Thyroid gland (tissue), 4 donors: ENCODE measurements at regions not wholly inside any gene's neighbourhood (a gene's known extent, or its start where the extent isn't known, plus 50 kb on each side); places are given as distances from the start of the nearest gene placed in this dataset.

Experiments used
- DNase-seq, 2 donors: peaks; one replicate each; pipeline ENCODE4 v3.0.0-alpha.2; 2019
- H3K27ac ChIP-seq, 3 donors: fragments of 200-600 bp; sonication (generic); 1 replicate in 2 of 3; 2 replicates in 1 of 3; pipeline ENCODE4 v1.5.1; 2016 to 2019; ENCODE audit warnings: mild to moderate bottlenecking in 1 of 3, moderate library complexity in 1 of 3
- H3K27me3 ChIP-seq: fragments of 200-600 bp; sonication (generic); one replicate; pipeline ENCODE4 v1.5.1; 2019
- H3K36me3 ChIP-seq, 2 donors: fragments of 200-600 bp; sonication (generic); one replicate each; pipeline ENCODE4 v1.5.1; 2016 to 2019
- H3K4me1 ChIP-seq, 2 donors: fragments of 200-600 bp; sonication (generic); one replicate each; pipeline ENCODE4 v1.5.1; 2017 to 2019
- H3K4me3 ChIP-seq, 3 donors: fragments of 200-600 bp; sonication (generic); replicated peaks in 1 of 3; 1 replicate in 2 of 3; 2 replicates in 1 of 3; pipeline ENCODE4 v1.5.1; 2016; ENCODE audit warnings: mild to moderate bottlenecking in 1 of 3
- H3K9me3 ChIP-seq: fragments of 200-600 bp; sonication (generic); one replicate; pipeline ENCODE4 v1.5.1; 2017
- POLR2A ChIP-seq, 2 donors: fragments of 450-650 bp; IDR thresholded peaks; one replicate each; pipeline ENCODE4 v1.6.1; 2017; ENCODE audit warnings: antibody characterized with exemption in 2 of 2, mild to moderate bottlenecking in 2 of 2, moderate library complexity in 1 of 2
- WGBS, 2 donors: methylation state at CpG; one replicate each; pipeline ENCODE4 v1.1.5; 2017; 5-methylcytosine and 5-hydroxymethylcytosine counted together
- intact Hi-C: fragments of 100-400 bp; cut with DNase I; formaldehyde crosslinking; loops from one replicate; pipeline ENCODE4 v1.15.1; 2023
- TF ChIP-seq, protein P1 (sequence below), 6 experiments: fragments of 200-600 bp in 3 of 6; fragments of 450-650 bp in 3 of 6; sonication (generic) in 3 of 6; IDR thresholded peaks; one replicate each; pipeline ENCODE4 v1.5.1; 2016 to 2019; ENCODE audit warnings: antibody characterized with exemption in 6 of 6, mild to moderate bottlenecking in 2 of 6, inconsistent platforms in 1 of 6, moderate library complexity in 1 of 6

DNA sequence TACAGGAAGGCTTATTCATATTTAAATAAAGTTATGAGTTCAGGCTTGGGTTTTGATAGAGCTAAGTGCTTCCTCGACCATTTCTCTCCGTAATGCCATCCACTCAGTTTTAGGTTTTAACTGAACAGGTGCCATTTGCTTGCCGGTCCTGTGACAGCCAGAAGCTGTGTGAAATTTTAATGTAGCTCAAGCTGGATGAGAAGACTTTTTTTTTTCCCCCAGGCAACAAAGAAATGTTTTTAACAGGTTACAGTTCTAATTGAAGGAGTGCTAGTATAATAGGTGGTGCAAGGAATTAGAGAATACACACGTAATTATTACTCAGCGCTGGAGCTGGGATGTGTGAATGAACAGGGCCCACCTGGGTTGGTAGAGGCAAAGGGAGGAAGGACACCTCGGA is 502.3 kb downstream of the AACS start:
- intact Hi-C loops: no loop called here
- Histone ChIP-seq H3K4me1 (no peaks in the 10 kb centered on the region), H3K9me3 (no peaks in the 10 kb centered on the region), H3K4me3 (no peak overlapping the region), H3K27ac (no peak overlapping the region), H3K36me3 (no peaks in the 10 kb centered on the region), H3K27me3 (no peaks in the 10 kb centered on the region)
- no peak for DNase-seq
- WGBS, 2 donors: 82 to 87% methylated on average over 6 of the region's 6 CpGs
- TF ChIP-seq, protein P1, sequence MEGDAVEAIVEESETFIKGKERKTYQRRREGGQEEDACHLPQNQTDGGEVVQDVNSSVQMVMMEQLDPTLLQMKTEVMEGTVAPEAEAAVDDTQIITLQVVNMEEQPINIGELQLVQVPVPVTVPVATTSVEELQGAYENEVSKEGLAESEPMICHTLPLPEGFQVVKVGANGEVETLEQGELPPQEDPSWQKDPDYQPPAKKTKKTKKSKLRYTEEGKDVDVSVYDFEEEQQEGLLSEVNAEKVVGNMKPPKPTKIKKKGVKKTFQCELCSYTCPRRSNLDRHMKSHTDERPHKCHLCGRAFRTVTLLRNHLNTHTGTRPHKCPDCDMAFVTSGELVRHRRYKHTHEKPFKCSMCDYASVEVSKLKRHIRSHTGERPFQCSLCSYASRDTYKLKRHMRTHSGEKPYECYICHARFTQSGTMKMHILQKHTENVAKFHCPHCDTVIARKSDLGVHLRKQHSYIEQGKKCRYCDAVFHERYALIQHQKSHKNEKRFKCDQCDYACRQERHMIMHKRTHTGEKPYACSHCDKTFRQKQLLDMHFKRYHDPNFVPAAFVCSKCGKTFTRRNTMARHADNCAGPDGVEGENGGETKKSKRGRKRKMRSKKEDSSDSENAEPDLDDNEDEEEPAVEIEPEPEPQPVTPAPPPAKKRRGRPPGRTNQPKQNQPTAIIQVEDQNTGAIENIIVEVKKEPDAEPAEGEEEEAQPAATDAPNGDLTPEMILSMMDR (IDR thresholded peaks at IDR 0.05): no peak
- TF ChIP-seq POLR2A (IDR thresholded peaks at IDR 0.05): no peak

DNA sequence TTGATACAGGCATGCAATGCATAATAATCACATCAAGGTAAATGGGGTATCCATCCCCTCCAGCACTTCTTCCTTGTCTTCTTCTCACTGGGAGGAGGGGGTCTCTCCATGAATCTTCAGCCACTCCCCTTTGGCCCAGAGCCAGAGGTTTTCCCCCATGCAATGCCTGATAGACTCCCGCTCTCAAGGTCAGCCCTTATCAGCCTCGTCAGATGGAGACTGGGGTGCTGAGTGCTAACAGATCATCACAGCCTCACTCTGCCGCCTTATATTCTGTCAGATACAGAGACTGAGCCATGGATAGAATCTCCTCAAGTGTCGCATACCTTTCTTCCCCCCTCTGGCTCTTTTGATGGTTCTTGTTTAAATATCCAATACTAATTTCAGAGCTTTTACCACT is 503.1 kb downstream of the AACS start:
- Histone ChIP-seq H3K27ac (no peak overlapping the region), H3K9me3 (no peaks in the 10 kb centered on the region), H3K36me3 (no peaks in the 10 kb centered on the region), H3K4me1 (no peaks in the 10 kb centered on the region), H3K27me3 (no peaks in the 10 kb centered on the region), H3K4me3 (no peak overlapping the region)
- TF ChIP-seq, protein P1 (IDR thresholded peaks at IDR 0.05): no peak
- TF ChIP-seq POLR2A (IDR thresholded peaks at IDR 0.05): no peak
- intact Hi-C loops: no loop called here
- 52 to 60% methylated on average over 4 of the region's 4 CpGs for WGBS, 2 donors
- no peak for DNase-seq

DNA sequence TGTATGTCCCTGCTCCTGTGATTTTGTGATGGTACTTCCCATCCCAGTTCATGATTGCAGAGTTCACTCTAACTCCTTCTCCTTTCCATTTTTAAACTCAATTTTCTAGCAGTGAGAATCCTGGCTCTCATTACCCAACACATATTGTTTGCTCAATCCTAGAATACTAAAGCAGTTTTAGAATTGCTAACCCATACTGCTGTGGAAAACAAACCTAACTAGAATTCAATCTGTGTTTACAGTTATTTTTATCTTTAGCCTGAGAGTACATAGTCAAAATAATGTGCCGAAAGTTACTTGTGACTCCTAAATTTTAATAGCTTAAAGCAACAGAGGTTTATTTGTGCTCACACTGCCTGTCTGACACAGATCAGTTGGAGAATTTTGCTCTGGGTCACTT is 508.0 kb downstream of the AACS start:
- intact Hi-C loops: no loop called here
- no peak overlapping the region for H3K4me3 ChIP-seq
- no peak overlapping the region for H3K27ac ChIP-seq
- H3K36me3 ChIP-seq: no peaks in the 10 kb centered on the region
- TF ChIP-seq POLR2A (IDR thresholded peaks at IDR 0.05): no peak
- TF ChIP-seq, protein P1 (IDR thresholded peaks at IDR 0.05): no peak
- H3K27me3 ChIP-seq: no peaks in the 10 kb centered on the region
- DNase-seq: no peak
- 91 to 93% methylated on average over 1 of the region's 1 CpG for WGBS, 2 donors
- no peaks in the 10 kb centered on the region for H3K9me3 ChIP-seq
- no peaks in the 10 kb centered on the region for H3K4me1 ChIP-seq

DNA sequence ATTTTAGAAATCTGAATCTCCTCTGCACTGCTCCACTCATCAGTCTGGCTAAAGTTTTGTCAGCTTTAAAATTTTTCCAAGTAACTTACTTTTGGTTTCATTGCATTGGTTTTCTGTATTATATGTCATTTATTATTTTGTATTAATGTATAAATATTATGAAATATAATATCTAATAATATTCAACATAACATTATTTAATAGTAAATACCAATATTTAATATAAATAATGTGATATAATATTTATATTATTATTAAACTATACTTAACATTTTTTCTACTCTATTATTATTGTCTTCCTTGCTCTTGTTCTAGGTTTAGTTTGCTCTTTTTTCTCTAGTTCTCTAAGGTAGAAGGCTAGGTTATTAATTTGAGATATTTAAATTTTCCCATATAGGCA is 512.1 kb downstream of the AACS start:
- no peaks in the 10 kb centered on the region for H3K27me3 ChIP-seq
- intact Hi-C loops: no loop called here
- no peak for DNase-seq
- no peak for TF ChIP-seq POLR2A (IDR thresholded peaks at IDR 0.05)
- TF ChIP-seq, protein P1 (IDR thresholded peaks at IDR 0.05): no peak
- H3K4me1 ChIP-seq: no peaks in the 10 kb centered on the region
- H3K9me3 ChIP-seq: no peaks in the 10 kb centered on the region
- H3K36me3 ChIP-seq: no peaks in the 10 kb centered on the region
- no peak overlapping the region for H3K27ac ChIP-seq
- no peak overlapping the region for H3K4me3 ChIP-seq

DNA sequence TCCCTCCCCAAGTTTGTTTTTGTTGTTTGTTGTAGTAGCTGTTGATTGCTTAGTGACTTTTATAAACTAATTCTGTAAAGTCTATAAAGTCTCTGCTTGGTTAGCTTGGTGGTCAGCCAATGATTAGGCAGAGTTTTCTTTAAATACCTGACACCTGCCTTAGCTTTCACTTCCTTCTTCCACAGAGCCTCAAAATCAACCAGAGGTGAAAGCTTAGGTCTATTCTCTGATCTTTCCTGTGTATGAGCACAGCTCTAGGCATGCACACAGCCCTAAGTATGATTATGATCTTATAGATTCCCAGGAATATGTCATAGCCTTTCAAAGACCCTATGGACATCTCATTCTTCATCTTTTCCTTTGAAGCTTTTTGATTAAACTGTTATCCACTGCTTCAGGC is 514.7 kb downstream of the AACS start:
- no peaks in the 10 kb centered on the region for H3K9me3 ChIP-seq
- no peak overlapping the region for H3K4me3 ChIP-seq
- no peak overlapping the region for H3K27ac ChIP-seq
- no peaks in the 10 kb centered on the region for H3K36me3 ChIP-seq
- DNase-seq: no peak
- H3K27me3 ChIP-seq: no peaks in the 10 kb centered on the region
- intact Hi-C loops: no loop called here
- TF ChIP-seq, protein P1 (IDR thresholded peaks at IDR 0.05): no peak
- no peak for TF ChIP-seq POLR2A (IDR thresholded peaks at IDR 0.05)
- no peaks in the 10 kb centered on the region for H3K4me1 ChIP-seq
